ENCODE measurements at regions not wholly inside any gene's neighbourhood (a gene's known extent, or its start where the extent isn't known, plus 50 kb on each side); places are given as distances from the start of the nearest gene placed in this dataset.

DNA sequence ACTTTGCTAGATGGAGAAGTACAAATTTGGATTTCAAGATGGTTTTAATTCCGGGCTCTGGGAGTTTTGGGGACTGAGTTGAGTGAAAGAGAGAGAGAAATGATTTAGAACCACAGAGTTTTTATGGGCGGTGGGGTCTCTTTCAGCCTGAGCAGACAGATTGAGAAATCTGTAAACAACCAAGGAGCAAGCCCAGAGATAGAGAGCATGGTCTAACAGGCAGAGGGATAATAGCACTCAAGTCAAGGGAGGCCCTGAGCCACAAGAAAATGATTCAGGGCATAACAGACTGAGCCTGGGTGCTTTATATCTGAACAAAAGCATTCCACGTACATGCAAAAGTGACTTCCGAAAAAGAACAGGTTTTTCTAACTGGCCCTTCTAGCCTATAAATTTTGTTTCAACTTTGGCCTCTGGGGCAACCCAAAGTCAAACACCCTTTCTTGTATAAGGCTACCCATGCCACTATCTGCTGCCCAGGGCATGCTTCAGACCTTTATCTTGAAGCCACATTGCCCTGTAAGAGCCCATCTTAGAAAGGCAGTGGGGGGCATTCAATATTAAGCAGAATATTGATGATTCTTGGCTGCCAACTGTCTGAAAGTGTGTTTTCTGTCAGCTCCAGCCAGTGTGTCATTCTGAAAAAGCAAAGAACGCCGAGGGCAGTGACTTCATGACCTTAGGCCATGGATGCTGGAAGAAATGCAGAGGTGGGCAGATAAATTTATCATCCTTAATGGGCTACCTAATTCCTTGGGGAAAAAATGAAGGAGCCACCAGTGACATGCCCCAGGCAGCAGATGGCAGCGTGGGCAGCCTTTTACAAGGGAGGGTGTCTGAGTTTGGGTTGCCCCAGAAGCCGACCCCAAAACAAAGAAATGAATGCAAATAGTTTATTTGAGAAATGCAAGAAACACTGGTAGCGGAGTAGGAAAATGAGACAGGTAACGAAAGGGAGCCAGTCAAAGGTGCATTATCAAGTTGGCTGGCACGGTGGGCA lies 637.6 kb downstream of the MID1IP1 start (continued):
- no peak for TF ChIP-seq RFX5 (IDR thresholded peaks at IDR 0.05; ENCODE audit: low read depth, low read length)

DNA sequence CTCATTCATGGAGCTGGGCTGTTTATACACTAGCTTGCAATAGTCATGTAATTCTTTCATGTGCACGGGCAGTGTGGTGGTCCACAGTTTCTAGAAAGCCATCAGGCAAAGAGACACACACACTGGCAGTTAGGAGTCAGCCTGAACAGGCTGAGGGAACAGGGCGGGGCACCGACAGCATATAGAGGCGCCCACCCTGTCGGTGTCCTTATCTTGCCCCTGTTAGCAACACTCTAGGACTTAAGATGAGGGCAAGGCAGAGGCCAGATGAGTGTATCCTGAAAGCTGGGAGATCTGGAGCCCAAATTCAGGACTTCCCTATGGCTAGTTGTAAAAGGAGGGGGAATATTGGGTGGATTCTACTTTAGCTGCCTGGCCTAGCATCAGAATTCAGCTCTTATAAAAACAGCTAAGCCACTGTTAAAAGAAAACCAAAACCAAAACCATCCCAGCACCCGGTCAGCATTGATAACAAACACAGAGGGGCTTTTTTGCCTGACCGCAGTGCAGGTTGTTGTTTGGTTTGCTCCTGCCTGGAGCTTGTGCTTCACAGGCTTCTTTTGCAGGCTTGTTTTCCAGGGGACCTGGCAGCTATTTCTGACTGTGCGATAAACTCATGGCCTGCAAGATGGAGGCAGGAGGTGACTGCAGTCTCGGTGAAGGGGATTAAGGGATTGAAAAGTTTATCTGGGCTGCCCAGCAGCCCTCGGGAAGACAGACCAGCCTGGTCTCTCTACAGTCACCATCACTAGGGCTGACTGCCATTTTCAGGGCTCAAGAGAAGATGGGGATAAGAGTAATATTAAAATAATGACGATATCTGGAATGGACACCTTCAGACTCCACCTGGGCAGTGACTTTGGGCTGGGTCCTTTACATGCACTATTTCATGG lies 638.9 kb downstream of the MID1IP1 start:
- Histone ChIP-seq H3K36me3 (ENCODE audit: control insufficient read depth, insufficient read depth, low read length) (no peaks in the 10 kb centered on the region), H3K18ac (ENCODE audit: low read depth, low read length) (no peak overlapping the region), H3K9ac (ENCODE audit: low read depth, low read length) (no peak overlapping the region), H2BK5ac (ENCODE audit: low read depth, low read length, poor library complexity, severe bottlenecking) (no peak overlapping the region), H3K4ac (ENCODE audit: low read depth, low read length) (no peak overlapping the region), H3K23ac (ENCODE audit: low read depth, low read length) (no peak overlapping the region), H2BK20ac (ENCODE audit: low read depth, low read length) (no peak overlapping the region), H4K91ac (ENCODE audit: insufficient read depth, low read depth, low read length) (no peak overlapping the region), H3K9me3 (ENCODE audit: control insufficient read depth, insufficient read depth, low read length) (peaks cover 5% of the 10 kb centered on the region), H3K9me1 (ENCODE audit: insufficient read depth, low read length) (no peaks in the 10 kb centered on the region), H2AK9ac (replicated peaks; ENCODE audit: low read depth, low read length, poor library complexity) (no peak overlapping the region), H3K27ac (ENCODE audit: insufficient read depth, low read length) (no peak overlapping the region), H3K4me2 (ENCODE audit: low read depth, low read length) (no peak overlapping the region), H3K4me1 (ENCODE audit: control insufficient read depth, insufficient read depth, low read length) (no peaks in the 10 kb centered on the region), H2BK15ac (ENCODE audit: low read depth, low read length) (no peak overlapping the region), H3K56ac (ENCODE audit: extremely low read depth, insufficient read depth, low read length) (no peak overlapping the region), H2BK120ac (ENCODE audit: low read depth, low read length) (no peak overlapping the region), H3K27me3 (ENCODE audit: control insufficient read depth, insufficient read depth, low read length) (peaks cover 16% of the 10 kb centered on the region), H2AFZ (replicated peaks; ENCODE audit: low read length, poor library complexity) (no peak overlapping the region), H4K20me1 (ENCODE audit: insufficient read depth, low read length) (no peaks in the 10 kb centered on the region), H3K14ac (replicated peaks; ENCODE audit: low read depth, low read length) (no peak overlapping the region), H3K4me3 (ENCODE audit: insufficient read depth, low read depth, low read length) (no peak overlapping the region), H2AK5ac (ENCODE audit: low read depth, low read length) (no peak overlapping the region), H3K79me1 (ENCODE audit: low read depth in 1 of 2, low read length in 2 of 2) (no peaks in the 10 kb centered on the region), H4K8ac (ENCODE audit: low read depth in 2 of 2, low read length in 2 of 2) (no peak overlapping the region), H4K5ac (ENCODE audit: low read depth, low read length) (no peak overlapping the region)
- CTCF ChIA-PET: interaction anchor here (0.6 kb wide), 1 partner anchor 9 kb away, joined by 3 read pairs; no protein-coding TSS in a partner anchor
- POLR2A ChIA-PET (ENCODE audit: unreplicated experiment): no interaction called here
- ATAC-seq (ENCODE audit: low read depth) (no peak), DNase-seq (no peak)
- in situ Hi-C loops (cut with MboI; ENCODE audit: low sequenced_read_pairs) (no loop called here), dilution Hi-C loops (cut with HindIII; ENCODE audit: low sequenced_read_pairs, unreplicated experiment) (no loop called here), intact Hi-C loops (cut with micrococcal nuclease) (no loop called here)
- TF ChIP-seq CTCF (conservative IDR thresholded peaks at IDR 0.05; ENCODE audit: low read depth, low read length) (no peak), NFE2L2 (IDR thresholded peaks at IDR 0.05; ENCODE audit: low read depth, low read length) (no peak), MXI1 (IDR thresholded peaks at IDR 0.05; ENCODE audit: borderline replicate concordance, low read depth, low read length) (no peak), MAZ (IDR thresholded peaks at IDR 0.05; ENCODE audit: borderline replicate concordance, low read depth, low read length) (no peak), RAD21 (IDR thresholded peaks at IDR 0.05; ENCODE audit: low read length) (no peak), SMC3 (IDR thresholded peaks at IDR 0.05; ENCODE audit: low read depth, low read length) (no peak), RCOR1 (IDR thresholded peaks at IDR 0.05; ENCODE audit: insufficient replicate concordance, low read length) (no peak), CHD1 (IDR thresholded peaks at IDR 0.05; ENCODE audit: low read depth, low read length) (no peak), MAFK (IDR thresholded peaks at IDR 0.05; ENCODE audit: low read depth, low read length) (no peak)
- TF ChIP-seq, protein P1, sequence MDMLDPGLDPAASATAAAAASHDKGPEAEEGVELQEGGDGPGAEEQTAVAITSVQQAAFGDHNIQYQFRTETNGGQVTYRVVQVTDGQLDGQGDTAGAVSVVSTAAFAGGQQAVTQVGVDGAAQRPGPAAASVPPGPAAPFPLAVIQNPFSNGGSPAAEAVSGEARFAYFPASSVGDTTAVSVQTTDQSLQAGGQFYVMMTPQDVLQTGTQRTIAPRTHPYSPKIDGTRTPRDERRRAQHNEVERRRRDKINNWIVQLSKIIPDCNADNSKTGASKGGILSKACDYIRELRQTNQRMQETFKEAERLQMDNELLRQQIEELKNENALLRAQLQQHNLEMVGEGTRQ (IDR thresholded peaks at IDR 0.05; ENCODE audit: low read depth, low read length): no peak
- BruUV-seq (replicated peaks): no TSS peak
- WGBS, 2 experiments (ENCODE audit: extremely low coverage in 2 of 2, insufficient read length in 1 of 2): 70% methylated on average over 2 of the region's 11 CpGs; no CpG with 5 or more reads in 1 of the 2 experiments

Data from IMR-90 (cell line).